GM04504 (cell line): ENCODE measurements at regions not wholly inside any gene's neighbourhood (a gene's known extent, or its start where the extent isn't known, plus 50 kb on each side); places are given as distances from the start of the nearest gene placed in this dataset.

Experiments used
- DNase-seq: peaks from one replicate; pipeline ENCODE4 v3.0.0-alpha.2; 2012; ENCODE audit warnings: low read depth

DNA sequence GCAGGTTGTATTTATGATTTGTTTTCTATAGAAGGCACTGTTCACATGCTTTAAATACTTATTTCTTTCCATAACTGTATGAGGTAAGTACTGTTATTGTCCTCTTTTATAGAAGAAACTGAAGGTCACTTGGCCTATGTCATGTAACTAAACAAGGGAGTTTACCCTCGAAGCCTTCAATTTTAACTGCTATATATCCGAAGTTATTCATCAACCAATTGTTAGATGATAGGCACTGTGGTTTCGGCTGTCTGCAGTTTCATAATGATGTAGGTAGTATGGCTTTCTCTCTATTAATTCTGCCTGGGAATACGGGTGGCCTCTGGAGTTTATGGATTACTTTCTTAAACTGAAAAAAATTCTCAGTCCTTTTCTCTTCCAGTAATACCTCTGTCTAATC is 413.3 kb upstream of the ADGRL2 start:
- DNase-seq = no peak

- DNase-seq = no peak
Measured at GRCh38 chr1:81382561-81382960, 418.2 kb upstream of the ADGRL2 start.

- DNase-seq = no peak
Measured at GRCh38 chr1:81381881-81382280, 418.9 kb upstream of the ADGRL2 start.

GRCh38 chr1:81380436-81380835 is 420.3 kb upstream of the ADGRL2 start:
- DNase-seq = no peak

- no peak for DNase-seq
Measured at GRCh38 chr1:81379430-81379829, 421.3 kb upstream of the ADGRL2 start.

DNA sequence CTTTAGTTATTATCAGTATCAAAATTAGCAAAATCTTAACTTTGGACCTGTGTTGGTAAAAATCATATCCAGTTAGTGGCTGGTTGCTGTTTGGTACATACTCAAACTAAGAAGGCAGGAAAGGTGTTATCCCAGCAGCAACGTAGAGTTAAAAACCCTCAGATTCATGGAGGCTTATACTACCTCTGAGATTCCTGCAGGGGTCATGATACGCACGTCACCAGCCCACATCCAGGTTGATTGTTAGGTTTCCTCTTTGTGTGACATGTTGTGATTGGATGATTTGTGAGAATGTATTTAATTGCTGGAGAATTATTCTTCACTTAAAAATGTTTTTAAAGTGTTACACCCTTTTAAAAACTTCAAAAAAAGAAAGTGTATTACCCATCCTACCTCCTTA is 423.3 kb upstream of the ADGRL2 start:
- DNase-seq = no peak

DNA sequence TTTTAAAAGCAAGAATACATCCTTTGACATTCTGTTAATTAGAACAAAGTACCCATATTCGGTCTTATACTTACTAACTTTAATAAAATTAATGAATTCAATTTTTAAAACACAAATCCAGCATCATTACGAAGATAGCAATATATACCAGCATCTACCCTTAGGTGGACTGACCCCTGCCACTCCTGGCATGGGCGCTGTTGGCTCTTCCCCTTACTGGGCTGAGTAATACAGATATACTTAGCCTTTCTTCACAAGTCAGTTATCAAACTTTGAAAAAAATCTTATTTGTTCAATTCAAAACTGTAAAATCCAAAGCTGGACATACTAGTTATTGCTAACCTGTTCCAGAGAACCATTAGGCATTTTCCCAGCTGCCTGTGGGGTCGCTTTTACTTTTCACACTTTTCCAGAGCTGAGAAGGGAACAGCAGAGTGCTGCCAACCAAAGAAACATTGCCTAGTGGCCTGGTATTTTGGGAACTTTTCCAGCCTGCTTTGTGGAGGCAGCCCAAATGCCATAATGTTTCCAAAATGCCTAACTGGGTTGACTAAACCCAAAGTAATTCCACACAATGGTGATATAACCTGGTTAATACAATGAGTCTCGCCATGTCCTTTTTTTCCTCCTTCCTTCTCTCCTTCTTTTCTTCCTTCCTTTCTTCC is 424.7 kb upstream of the ADGRL2 start:
- DNase-seq = no peak

GRCh38 chr1:81374481-81374880 is 426.3 kb upstream of the ADGRL2 start:
- DNase-seq = no peak

GRCh38 chr1:81371864-81372263 is 428.9 kb upstream of the ADGRL2 start:
- DNase-seq = no peak

- DNase-seq = no peak
Measured at GRCh38 chr1:81369833-81370232, 430.9 kb upstream of the ADGRL2 start.

- peak; percentile 1 for DNase-seq
Measured at GRCh38 chr1:81366173-81366572, 434.6 kb upstream of the ADGRL2 start.

DNA sequence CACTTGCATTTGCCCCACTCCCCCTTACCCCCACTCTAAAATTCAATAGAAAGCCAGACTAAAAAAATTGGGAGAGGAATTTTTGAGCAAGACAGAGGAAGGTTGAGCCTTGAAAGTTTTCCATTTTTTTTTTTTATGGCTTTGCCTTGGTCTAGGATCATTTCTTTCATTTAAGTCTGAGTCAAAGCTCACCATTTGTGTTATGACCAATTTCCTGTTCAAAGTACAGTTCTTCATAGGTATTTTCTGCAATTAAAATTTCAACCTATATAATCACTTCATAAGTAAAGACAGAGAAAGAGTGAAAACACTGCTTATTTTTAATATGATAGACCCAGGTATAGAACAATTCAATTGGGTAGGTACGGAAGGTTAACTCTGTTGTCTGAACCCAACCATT is 436.6 kb upstream of the ADGRL2 start:
- DNase-seq = no peak

DNA sequence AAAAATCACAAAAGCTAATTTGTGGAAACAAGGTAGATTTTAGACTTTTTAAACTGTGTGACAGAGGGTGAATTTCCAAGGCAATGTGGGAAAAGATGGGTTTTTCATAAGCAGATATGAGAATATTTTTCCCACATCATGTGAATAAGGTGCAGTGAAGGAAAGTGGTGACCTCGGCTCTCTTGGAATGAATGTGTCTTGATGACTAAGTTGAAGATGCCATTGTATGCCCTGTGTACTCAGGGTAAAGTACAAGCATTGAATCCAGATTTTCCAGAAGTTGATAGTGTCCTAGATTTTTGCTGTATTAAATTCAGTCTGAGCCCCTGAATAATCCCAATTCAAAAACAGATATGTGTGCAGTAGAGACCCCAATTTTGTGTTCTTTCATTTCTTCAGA is 442.6 kb upstream of the ADGRL2 start:
- DNase-seq = no peak

DNA sequence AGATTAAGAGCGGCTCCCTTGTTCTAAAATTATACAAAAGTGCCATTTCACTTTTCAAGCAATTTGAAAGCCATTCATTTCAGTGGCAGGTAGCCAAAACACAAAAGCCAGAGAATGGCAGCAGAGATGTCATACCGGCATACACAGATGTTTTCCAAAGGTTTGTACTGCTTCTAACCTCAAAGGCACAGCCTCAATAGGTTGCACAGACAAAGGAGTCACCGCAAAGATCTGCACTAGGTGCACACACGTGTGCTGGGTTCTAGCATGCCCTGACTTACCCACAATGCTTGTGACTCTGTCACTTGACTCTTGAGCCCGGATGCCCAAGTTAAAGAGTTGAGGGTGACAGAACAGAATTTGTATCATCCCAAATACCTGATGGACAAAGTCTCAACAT is 448.9 kb upstream of the ADGRL2 start:
- no peak for DNase-seq

DNA sequence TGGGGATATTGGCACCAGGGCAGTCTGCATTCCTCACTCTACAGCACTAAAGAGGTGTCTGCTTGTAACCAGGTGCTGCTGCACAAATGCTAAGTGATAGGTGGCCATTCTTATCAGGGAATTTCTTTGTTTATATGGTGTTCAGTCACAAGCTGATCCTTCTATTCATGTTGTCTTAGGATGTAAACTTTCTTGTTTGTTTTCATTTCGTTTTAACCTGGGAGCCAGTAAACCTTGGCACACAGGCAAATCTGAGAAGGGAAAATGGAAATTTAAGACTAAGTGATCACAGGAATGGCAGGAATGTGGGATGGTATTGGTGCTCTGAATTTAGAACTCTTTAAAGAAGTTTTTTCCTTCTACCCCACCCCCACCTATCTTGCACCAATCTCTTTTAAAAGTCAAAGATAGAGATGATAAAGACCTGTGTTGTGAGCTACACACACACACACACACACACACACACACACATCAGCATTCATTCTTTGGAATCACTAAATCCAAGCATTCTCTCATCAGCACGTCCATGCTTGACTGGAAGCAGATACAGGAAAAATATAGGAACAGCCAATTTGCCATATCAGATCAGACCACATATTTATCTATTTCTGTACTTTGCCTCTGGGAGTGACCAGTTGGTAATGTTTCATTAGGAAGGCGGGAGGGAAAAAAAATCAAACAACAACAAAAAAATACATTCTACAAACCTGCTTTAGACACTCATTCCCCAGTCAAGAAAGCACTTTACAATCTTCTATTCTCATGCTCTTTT is 451.4 kb upstream of the ADGRL2 start:
- DNase-seq = no peak

GRCh38 chr1:81345110-81345509 is 455.6 kb upstream of the ADGRL2 start:
- no peak for DNase-seq

DNA sequence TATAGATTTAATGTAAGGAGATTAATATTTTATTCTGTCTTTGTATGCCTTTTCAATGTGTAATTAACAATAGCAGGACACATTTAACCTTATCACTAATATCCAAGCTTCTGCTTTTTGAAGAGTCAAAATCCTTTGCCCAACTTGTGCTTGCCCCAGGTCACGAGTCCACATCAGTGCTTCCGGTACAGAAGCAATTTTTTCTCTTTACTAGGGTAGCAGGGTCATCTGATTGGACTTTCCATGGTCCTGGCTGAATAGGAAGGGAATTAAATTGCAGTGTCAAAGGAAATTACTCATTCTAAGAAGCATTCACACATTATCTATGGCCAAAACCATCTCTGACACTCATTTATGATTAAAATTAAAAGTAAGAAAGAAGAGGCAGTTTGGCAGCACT is 460.5 kb upstream of the ADGRL2 start:
- DNase-seq = no peak

DNA sequence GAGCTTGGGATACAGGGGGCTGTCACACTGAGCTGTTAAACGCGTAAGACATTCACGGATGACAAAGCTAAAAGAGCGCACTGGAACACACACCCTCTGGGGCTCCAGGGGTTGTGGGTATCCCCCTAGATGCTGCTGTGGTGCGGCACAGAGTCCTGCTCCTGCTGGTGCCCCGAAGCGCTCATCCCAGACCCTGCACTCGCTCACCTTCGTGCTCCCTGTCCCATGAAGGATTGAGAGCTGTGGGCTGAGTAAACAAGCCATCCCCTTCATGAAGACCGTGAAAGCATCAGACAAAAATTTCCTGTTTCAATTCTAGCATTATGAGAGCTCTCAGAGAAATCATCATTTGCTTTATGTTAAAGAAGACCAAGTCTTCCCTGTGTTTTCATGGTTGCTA is 463.5 kb upstream of the ADGRL2 start:
- no peak for DNase-seq

GRCh38 chr1:81335876-81336275 is 464.9 kb upstream of the ADGRL2 start:
- DNase-seq = no peak

DNA sequence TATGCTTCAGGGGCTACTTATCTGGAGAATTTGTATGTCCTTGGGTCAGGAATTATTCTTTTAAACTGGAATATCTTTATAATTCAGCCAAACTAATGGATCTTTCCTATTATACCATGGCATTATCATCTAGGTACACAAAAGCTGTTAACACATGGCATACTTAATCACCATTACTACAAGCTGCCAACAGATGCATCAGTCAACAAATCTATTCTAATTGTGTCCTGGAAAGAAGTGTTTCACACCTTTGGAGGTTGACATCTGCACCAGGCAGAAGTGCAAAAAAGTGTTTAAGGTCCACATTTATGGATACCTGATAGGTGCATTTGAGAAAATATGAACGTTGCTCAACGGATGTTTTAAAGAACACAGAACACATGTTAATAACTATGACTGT is 470.2 kb upstream of the ADGRL2 start:
- DNase-seq = no peak

DNA sequence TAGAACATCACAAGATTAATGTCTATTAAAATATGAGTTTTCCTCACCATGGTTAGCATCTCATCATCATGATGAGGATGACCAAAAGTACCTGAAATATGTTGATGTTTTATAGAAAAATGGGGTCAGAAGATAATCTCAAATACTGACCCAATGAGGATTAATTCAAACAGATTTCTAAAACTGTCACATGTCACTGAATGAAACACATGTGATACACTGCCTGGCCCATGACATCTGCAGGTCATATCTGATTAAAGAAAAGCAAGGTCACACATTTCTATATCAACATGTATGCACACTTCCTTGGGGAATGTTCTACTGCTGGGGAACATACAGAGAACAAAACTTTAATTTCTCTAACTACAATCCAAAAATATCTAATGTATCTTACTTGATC is 470.6 kb upstream of the ADGRL2 start:
- DNase-seq = no peak

DNA sequence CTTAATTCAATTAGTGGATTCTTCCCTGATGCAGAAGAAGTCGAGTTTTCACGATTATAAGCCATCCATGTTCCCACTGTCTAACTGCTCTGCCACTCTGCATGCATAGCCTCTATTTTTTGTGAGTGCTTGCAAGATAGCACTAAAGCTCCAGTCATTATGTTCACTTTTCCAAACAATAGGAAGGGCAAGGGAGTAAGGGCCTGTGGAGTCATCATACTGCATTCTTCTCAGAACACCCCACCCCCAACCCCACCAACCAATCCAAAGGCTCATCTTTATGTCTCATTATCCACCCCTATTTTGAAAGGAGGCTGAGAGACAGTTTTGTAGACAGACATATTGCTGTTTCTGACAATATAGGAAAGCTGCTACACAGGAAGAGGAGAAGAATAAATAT is 471.7 kb upstream of the ADGRL2 start:
- no peak for DNase-seq

DNA sequence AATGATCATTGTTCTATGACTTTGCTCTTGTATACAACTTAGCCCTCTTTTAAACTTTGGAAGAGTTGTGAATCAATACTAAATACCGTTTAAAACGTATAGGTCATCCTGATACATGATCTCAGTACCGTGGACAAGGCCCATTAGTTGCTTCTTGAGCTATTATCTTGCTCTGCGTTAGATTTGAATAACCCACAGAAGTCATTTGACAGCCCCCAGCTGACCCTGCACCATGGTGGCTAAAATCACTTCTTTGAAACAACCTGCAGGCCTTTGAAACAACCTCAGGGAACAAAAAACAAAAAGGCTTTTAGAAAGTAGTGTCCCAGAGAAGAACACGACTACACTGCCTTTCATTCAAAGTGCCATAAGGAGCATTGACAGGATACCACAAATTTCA is 473.0 kb upstream of the ADGRL2 start:
- no peak for DNase-seq

GRCh38 chr1:81327103-81327710 is 473.5 kb upstream of the ADGRL2 start:
- DNase-seq = no peak
